GM19238 (cell line): ENCODE measurements at regions not wholly inside any gene's neighbourhood (a gene's known extent, or its start where the extent isn't known, plus 50 kb on each side); places are given as distances from the start of the nearest gene placed in this dataset.
"Not testable (repeated sequence)": the region's sequence is repeated elsewhere in the genome, so short reads cannot be mapped to it uniquely, and the experiment has no call there.

ENCODE experiments used
- DNase-seq: peaks from one replicate; pipeline ENCODE4 v3.0.0; 2011; ENCODE audit warnings: low spot score; ENCODE audit not compliant: insufficient read length

DNA sequence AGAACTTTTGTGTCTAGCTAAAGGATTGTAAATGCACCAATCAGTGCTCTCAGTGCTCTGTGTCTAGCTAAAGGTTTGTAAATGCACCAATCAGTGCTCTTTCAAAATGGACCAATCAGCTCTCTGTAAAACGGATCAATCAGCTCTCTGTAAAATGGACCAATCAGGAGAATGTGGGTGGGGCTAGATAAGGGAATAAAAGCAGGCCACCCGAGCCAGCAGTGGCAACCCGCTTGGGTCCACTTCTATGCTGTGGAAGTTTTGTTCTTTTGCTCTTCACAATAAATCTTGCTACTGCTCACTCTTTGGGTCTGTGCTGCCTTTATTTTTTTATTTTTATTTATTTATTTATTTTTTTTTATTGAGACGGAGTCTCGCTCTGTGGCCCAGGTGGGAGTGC lies 957.3 kb upstream of the GJE1 start:
- DNase-seq, result not testable (repeated sequence)

DNA sequence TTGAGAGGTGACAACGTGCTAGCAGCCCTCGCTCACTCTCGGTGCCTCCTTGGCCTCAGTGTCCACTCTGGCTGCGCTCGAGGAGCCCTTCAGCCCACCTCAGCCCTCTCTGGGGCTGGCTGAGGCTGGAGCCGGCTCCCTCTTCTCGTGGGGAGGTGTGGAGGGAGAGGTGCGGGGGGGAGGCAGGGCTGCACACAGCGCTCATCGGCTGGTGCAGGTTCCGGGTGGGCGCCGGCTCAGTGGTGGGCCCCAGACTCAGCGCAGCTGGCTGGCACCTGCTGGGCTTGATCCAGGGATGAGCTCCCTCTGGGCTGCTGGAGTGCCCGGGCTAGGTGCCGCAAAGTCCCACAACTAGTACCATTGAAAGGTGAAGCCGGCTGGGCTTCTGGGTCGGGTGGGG lies 957.8 kb upstream of the GJE1 start:
- DNase-seq, result no peak

DNA sequence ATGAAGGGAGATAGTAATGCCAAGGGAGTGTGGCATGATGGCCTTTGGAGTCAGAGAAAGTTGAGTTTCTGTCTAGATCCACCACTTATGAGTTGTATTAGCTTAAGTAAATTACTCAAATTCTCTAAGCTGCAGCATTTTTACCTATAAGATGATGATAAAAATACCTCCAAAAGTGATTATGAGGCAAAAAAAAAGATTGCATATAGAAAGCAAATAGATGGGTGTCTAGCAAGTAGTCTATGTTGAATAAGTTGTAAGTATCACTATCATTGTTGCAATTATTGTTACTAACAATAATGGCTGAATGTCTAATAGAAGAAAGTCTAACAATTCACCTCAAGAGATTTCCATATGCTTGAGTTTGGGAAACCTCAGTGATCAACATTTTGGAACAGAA lies 959.2 kb upstream of the GJE1 start:
- no peak for DNase-seq

DNA sequence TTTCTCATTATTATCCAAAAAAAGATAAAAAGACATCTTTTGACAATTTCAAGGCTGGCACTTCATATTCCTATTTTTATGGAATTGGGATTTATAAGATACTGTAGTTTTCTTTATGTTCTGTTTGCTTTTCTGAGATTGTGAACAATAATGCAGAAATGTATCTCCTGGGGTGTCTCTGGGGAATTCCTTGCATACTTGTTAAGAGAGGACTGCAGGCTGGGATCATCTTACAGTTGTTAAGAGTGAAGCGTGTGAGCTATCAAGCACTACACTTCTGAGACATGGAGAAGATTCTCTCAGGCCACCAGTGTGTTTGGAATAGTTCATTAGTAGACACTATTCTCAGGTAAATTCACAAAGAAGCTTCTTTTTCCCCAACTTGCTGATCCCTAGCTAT lies 963.3 kb upstream of the GJE1 start:
- DNase-seq, result no peak

DNA sequence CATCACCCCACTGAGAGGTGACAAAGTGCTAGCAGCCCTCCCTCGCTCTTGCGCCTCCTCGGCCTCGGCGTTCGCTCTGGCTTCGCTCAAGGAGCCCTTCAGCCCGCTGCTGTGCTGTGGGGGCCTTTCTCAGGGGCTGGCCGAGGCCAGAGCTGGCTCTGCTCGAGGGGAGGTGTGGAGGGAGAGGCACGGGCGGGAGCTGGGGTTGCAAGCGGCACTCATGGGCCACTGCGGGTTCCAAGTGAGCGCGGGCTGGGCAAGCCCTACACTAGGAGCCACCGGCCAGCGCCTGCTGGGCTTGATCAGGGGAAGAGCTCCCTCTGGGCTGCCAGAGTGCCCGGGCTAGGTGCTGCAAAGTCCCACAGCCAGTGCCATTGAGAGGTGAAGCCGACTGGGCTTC lies 964.8 kb upstream of the GJE1 start:
- DNase-seq, result no peak

GRCh38 chr6:141165002-141165665 lies 967.6 kb upstream of the GJE1 start:
- DNase-seq, result no peak

DNA sequence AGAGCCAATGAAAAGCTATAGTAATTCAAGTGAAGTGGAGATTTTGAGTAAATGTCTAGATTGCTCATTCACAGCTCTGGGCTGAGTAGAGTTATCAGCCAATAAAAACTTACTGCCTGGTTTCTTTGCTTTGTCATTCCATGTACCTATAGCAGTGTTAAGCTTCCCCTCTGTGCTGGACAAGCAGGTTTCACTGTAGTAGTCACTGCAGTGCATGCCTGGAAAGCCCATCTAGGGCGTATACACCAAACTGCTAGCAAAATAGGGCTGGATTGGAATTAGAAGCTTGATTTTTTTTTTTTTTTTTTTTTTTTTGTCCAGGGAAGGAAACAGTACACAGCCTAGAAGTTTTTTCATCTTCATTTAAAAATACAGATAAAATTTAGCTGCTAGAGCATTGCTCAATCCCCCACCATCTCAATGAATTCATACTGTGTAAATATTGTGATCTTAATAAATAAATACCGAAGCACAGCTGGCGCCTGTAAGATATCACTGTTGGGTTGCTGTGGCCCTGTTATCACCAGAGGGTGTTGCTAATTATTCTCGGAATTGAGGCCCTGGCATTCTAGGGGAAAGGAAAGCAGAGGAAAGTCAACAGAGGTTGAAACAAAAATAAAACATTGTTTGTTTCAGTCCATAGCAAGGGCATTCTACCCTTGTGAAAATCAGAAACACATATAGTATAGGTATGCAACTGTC lies 968.5 kb upstream of the GJE1 start:
- DNase-seq, result no peak

- no peak for DNase-seq
Measured at GRCh38 chr6:141163107-141163506, 969.6 kb upstream of the GJE1 start.

DNA sequence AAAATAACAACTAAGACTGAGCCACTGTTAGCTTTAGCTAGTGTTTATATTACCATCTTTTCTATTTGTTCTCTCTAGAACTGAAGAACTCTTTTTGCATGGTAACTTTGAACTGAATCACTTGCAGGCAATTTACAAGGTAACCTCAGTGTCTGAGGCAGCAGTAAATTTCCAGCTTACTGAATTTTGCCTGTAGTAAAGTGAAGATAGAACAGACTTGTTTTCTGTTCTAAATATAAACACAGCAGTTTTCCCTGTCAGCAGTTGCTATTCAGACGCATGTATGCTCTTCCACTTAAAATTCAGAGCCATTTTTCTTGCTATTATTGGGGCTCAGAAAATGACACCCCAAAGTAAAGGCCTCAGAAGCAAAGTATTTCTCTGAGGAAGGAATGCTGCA lies 974.0 kb upstream of the GJE1 start:
- no peak for DNase-seq

GRCh38 chr6:141153563-141153962 lies 979.2 kb upstream of the GJE1 start:
- no peak for DNase-seq

GRCh38 chr6:141152951-141153350 lies 979.8 kb upstream of the GJE1 start:
- no peak for DNase-seq

DNA sequence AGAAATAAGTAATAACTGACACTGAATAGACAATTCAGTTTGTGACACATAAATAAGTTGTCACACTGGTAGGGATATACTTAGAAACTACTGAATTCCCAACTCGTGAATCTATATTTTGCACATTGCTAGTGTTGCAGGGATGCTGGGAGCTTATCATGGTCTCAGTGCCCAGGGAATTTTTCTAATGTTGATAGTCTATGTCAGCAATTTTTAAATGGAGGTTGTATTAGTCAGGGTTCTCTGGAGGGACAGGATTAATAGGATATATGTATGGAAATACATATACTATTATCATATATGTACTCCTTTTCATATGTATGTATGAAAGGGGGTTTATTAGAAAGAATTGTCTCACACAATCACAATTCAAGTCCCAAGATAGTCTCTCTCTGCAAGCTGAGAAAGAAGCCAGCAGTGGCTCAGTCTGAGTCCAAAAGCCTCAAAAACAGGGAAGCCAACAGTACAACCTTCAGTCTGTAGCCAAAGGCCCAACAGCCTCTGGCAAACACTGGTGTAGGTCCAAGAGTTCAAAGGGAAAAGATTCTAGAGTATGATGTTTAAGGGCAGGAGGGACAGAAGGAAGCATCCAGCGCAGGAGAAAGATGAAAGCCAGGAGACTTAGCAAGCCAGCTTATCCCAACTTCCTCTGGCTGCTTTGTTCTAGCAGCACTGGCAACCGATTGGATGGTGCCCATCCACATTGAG lies 980.9 kb upstream of the GJE1 start:
- DNase-seq, result no peak

DNA sequence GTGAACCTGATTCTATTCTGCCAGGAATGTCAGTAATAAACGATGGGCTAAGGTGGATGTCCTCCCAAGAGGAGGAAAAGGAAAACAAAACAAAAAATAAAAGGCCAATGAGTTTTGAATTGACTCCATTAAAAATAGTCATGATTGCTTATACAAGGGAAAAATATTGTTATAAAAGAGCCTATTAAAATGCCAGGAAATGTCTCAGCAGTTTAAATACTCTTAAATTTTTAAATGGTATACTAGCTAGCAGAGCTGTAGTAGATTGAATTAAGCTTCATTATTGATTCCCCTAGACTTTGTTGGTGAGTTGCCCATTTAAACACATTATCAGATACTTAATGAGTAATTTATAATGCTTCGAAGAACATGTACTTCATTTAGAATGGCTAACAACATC lies 990.9 kb upstream of the GJE1 start:
- DNase-seq, result no peak

DNA sequence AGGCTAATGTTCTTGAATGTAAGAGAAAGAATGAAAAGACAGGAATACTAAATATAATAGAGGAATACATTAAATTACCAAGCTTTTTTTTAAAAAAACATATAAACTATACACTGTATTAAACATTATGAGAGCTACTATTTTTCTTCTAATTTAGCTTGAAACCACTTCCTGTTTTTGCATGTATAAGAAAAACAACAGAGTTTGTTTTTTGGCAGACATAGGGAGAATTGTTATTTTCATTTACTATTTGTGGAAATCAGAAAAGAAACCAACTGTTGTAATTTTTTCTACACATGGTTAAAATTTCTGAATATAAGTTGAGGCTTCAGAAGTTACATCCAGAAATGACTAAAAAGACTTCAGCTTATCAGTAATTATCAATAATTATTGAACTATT lies 991.8 kb upstream of the GJE1 start:
- no peak for DNase-seq

- DNase-seq, result no peak
Measured at GRCh38 chr6:141139461-141139860, 993.3 kb upstream of the GJE1 start.

DNA sequence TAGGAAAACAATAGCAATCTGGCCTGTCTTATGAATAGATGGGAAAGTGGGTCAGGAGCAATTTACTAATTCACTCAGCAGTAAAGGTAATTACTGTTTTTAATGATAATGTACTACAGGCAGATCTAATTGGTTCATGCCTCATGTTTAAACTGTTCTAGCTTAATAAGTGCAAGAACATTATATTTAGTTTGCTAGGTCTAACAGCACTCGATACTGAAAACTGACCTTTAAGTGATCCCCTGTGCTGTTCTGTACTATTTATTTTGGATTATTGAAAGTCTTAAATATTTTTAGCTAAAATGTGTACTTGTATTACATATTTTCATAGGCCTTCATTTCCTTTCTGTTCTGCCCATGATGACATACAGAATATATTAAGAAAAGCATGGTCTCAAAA lies 998.0 kb upstream of the GJE1 start:
- no peak for DNase-seq

DNA sequence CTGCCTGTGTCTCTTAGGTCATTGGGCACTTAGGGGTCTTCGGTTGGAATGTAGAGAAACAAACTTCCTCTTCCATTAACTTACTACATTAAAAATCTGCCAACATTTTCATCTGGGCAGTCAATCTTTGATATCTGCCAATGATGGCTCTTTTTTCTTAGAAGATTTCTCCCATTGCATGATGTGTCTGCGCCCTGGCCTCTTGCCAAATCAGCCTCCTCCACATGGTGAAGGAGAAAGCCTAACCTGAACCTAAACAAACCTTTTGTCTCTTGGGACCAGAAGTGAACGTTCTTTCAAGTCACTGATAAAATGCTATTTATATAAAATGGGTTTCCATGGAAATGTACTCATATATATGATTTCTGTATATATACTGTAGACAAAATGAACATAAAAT lies 998.9 kb upstream of the GJE1 start:
- DNase-seq, result no peak

DNA sequence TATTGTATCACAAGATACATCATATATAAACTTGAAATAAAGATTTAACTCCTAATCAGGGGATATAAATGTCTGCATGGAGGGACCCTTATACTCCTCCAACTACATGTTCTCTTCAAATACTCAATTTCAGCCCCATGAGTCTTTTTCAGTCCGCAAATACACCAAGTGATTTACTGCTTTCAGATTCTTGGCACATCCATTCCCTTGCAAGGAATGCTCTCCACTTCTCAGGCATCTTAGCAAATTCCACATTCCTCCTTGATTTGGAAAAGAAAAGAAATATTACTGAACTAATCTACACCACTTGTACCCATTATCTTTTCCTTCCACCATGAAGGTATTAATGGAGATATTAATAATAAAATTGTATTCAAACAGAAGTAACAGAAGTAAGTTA lies 999.4 kb upstream of the GJE1 start:
- DNase-seq, result no peak

- DNase-seq, result no peak
Measured at GRCh38 chr6:141131616-141132015, 1001.1 kb upstream of the GJE1 start.

- no peak for DNase-seq
Measured at GRCh38 chr6:141123497-141123896, 1009.2 kb upstream of the GJE1 start.

- no peak for DNase-seq
Measured at GRCh38 chr6:141123049-141123448, 1009.7 kb upstream of the GJE1 start.

GRCh38 chr6:141118991-141119390 lies 1013.7 kb upstream of the GJE1 start:
- no peak for DNase-seq

- no peak for DNase-seq
Measured at GRCh38 chr6:141117874-141118273, 1014.9 kb upstream of the GJE1 start.
